Lung (tissue), 11 donors: ENCODE measurements at regions not wholly inside any gene's neighbourhood (a gene's known extent, or its start where the extent isn't known, plus 50 kb on each side); places are given as distances from the start of the nearest gene placed in this dataset.
"Not testable (repeated sequence)": the region's sequence is repeated elsewhere in the genome, so short reads cannot be mapped to it uniquely, and the experiment has no call there.

Experiments used
- ATAC-seq: fragments of 200-7000 bp; cut with Tn5 transposase; one replicate; pipeline ENCODE4 v1.9.1; 2020; ENCODE audit warnings: moderate number of reproducible peaks; ENCODE audit not compliant: insufficient read depth, low FRiP score
- DNase-seq, 3 donors: peaks; one replicate each; pipeline ENCODE4 v3.0.0-alpha.2; 2013 to 2017
- H3K27ac ChIP-seq, 2 donors: one replicate each; pipeline ENCODE4 v1.5.1; 2013; ENCODE audit warnings: mild to moderate bottlenecking in 2 of 2, moderate library complexity in 2 of 2, control low read depth in 1 of 2, inconsistent platforms in 1 of 2, low read depth in 1 of 2, low read length in 1 of 2
- H3K27me3 ChIP-seq, 3 donors: one replicate each; pipeline ENCODE4 v1.5.1; 2013; ENCODE audit warnings: low read length in 2 of 3; ENCODE audit not compliant: control insufficient read depth in 3 of 3, insufficient read depth in 3 of 3
- H3K36me3 ChIP-seq, 4 donors: one replicate each; pipeline ENCODE4 v1.5.1; 2013; ENCODE audit warnings: low read length in 4 of 4, mild to moderate bottlenecking in 1 of 4, moderate library complexity in 1 of 4; ENCODE audit not compliant: control insufficient read depth in 4 of 4, insufficient read depth in 4 of 4
- H3K4me1 ChIP-seq, 5 donors: one replicate each; pipeline ENCODE4 v1.5.1; 2013; ENCODE audit warnings: low read length in 5 of 5, mild to moderate bottlenecking in 2 of 5, moderate library complexity in 1 of 5; ENCODE audit not compliant: control insufficient read depth in 5 of 5, insufficient read depth in 5 of 5
- H3K4me3 ChIP-seq: one replicate; pipeline ENCODE4 v1.5.1; 2013; ENCODE audit warnings: mild to moderate bottlenecking, control low read depth, moderate library complexity
- H3K9ac ChIP-seq, 2 donors: one replicate each; pipeline ENCODE4 v1.5.1; 2013; ENCODE audit warnings: low read length in 2 of 2, control low read depth in 1 of 2; ENCODE audit not compliant: insufficient read depth in 1 of 2
- H3K9me3 ChIP-seq, 4 donors: one replicate each; pipeline ENCODE4 v1.5.1; 2013; ENCODE audit warnings: low read length in 3 of 4, mild to moderate bottlenecking in 1 of 4, moderate library complexity in 1 of 4; ENCODE audit not compliant: control insufficient read depth in 4 of 4, insufficient read depth in 3 of 4
- CTCF ChIP-seq: IDR thresholded peaks from 2 replicates; pipeline ENCODE4 v1.5.1; 2012; ENCODE audit warnings: mild to moderate bottlenecking; ENCODE audit errors: control extremely low read depth, extremely low read depth
- WGBS, 2 donors: extraction: QIAGEN DNeasy Blood & Tissue Kit; methylation state at CpG; one replicate each; pipeline ENCODE4 v1.1.7; 2013; 5-methylcytosine and 5-hydroxymethylcytosine counted together
- donor health status: control.
- donor health status: control.
- donor health status: Bipolar disorder and iron deficiency.
- donor health status: healthy.
- donor health status: DM: yes; HTN: yes; CAD: no.

GRCh38 chr22:19658967-19659804 lies 55.1 kb upstream of the SEPTIN5 start:
- ATAC-seq = no peak
- H3K9ac ChIP-seq = no peak overlapping the region
- WGBS, 2 donors = 95 to 96% methylated on average over 8 of the region's 8 CpGs

GRCh38 chr22:19659805-19660345 lies 54.4 kb upstream of the SEPTIN5 start:
- no peak overlapping the region for H3K9ac ChIP-seq
- H3K27me3 ChIP-seq = no peaks in the 10 kb centered on the region
- TF ChIP-seq CTCF = no peak
- H3K4me3 ChIP-seq = no peak overlapping the region
- no peak overlapping the region for H3K27ac ChIP-seq
- DNase-seq (no peak), ATAC-seq (no peak)
- no peaks in the 10 kb centered on the region for H3K9me3 ChIP-seq
- WGBS, 2 donors = 96% methylated on average over 12 of the region's 12 CpGs
- peaks cover 0 to 15% (median 3%) of the 10 kb centered on the region in 5 donors for H3K4me1 ChIP-seq
- no peaks in the 10 kb centered on the region for H3K36me3 ChIP-seq

More at GRCh38 chr22:19658967-19659804, 55.1 kb upstream of the SEPTIN5 start:
- H3K27ac ChIP-seq = no peak overlapping the region
- H3K36me3 ChIP-seq = no peaks in the 10 kb centered on the region
- H3K9me3 ChIP-seq = no peaks in the 10 kb centered on the region
- no peak overlapping the region for H3K4me3 ChIP-seq
- DNase-seq = no peak
- H3K27me3 ChIP-seq = no peaks in the 10 kb centered on the region
- H3K4me1 ChIP-seq = peaks cover 0 to 11% (median 3%) of the 10 kb centered on the region in 5 donors
- TF ChIP-seq CTCF = no peak

- not testable (repeated sequence) for H3K9me3 ChIP-seq, H3K27ac ChIP-seq, DNase-seq, H3K36me3 ChIP-seq, H3K27me3 ChIP-seq, H3K4me3 ChIP-seq, ATAC-seq, H3K9ac ChIP-seq
- 89 to 97% methylated on average over 12 of the region's 12 CpGs for WGBS, 2 donors
- H3K4me1 ChIP-seq = peaks cover 0 to 17% (median 3%) of the 10 kb centered on the region in 5 donors
Observed at GRCh38 chr22:19660583-19660982, 53.7 kb upstream of the SEPTIN5 start.

- ATAC-seq (no peak), DNase-seq (no peak)
- no peaks in the 10 kb centered on the region for H3K36me3 ChIP-seq
- no peak for TF ChIP-seq CTCF
- H3K4me3 ChIP-seq = no peak overlapping the region
- peaks cover 0 to 19% (median 3%) of the 10 kb centered on the region in 5 donors for H3K4me1 ChIP-seq
- H3K9me3 ChIP-seq = no peaks in the 10 kb centered on the region
- H3K9ac ChIP-seq = no peak overlapping the region
- no peak overlapping the region for H3K27ac ChIP-seq
- no peaks in the 10 kb centered on the region for H3K27me3 ChIP-seq
Observed at GRCh38 chr22:19661156-19661555, 53.1 kb upstream of the SEPTIN5 start.

GRCh38 chr22:19662049-19662684 lies 52.1 kb upstream of the SEPTIN5 start:
- not testable (repeated sequence) for ATAC-seq, H3K4me3 ChIP-seq, H3K27ac ChIP-seq, H3K9ac ChIP-seq, H3K9me3 ChIP-seq, H3K36me3 ChIP-seq, H3K27me3 ChIP-seq, DNase-seq
- 83 to 90% methylated on average over 21 to 22 of the region's 22 CpGs for WGBS, 2 donors
- H3K4me1 ChIP-seq = peaks cover 0 to 19% (median 3%) of the 10 kb centered on the region in 5 donors
